SW480 (cell line): ENCODE measurements at regions not wholly inside any gene's neighbourhood (a gene's known extent, or its start where the extent isn't known, plus 50 kb on each side); places are given as distances from the start of the nearest gene placed in this dataset.
"Not testable (repeated sequence)": the region's sequence is repeated elsewhere in the genome, so short reads cannot be mapped to it uniquely, and the experiment has no call there.

Experiments
- DNase-seq: peaks from one replicate; pipeline ENCODE4 v3.0.0-alpha.2; 2016; ENCODE audit warnings: low spot score

- DNase-seq: not testable (repeated sequence)
These were observed 546.3 kb downstream of the GOLGA6L6 start for GRCh38 chr15:19995296-19995695.

GRCh38 chr15:19992428-19992827, 549.2 kb downstream of the GOLGA6L6 start:
- DNase-seq: no peak

GRCh38 chr15:19988094-19988660, 553.4 kb downstream of the GOLGA6L6 start:
- no peak for DNase-seq

GRCh38 chr15:19987389-19988048, 554.1 kb downstream of the GOLGA6L6 start:
- peak; percentile 32 for DNase-seq

- DNase-seq: no peak
These were observed 557.5 kb downstream of the GOLGA6L6 start for GRCh38 chr15:19984101-19984500.

GRCh38 chr15:19974998-19975397, 566.6 kb downstream of the GOLGA6L6 start:
- no peak for DNase-seq

GRCh38 chr15:19973718-19974117, 567.9 kb downstream of the GOLGA6L6 start:
- DNase-seq: no peak

GRCh38 chr15:19972582-19972981, 569.0 kb downstream of the GOLGA6L6 start:
- DNase-seq: not testable (repeated sequence)

GRCh38 chr15:19965574-19965973, 576.0 kb downstream of the GOLGA6L6 start:
- DNase-seq: not testable (repeated sequence)

- not testable (repeated sequence) for DNase-seq
These were observed 577.1 kb downstream of the GOLGA6L6 start for GRCh38 chr15:19964480-19964879.

GRCh38 chr15:19956124-19956796, 585.3 kb downstream of the GOLGA6L6 start:
- no peak for DNase-seq

GRCh38 chr15:19944261-19944888, 597.2 kb downstream of the GOLGA6L6 start:
- DNase-seq: no peak

GRCh38 chr15:19943515-19943914, 598.1 kb downstream of the GOLGA6L6 start:
- DNase-seq: no peak

- DNase-seq: not testable (repeated sequence)
These were observed 638.3 kb downstream of the GOLGA6L6 start for GRCh38 chr15:19903281-19903680.

- DNase-seq: not testable (repeated sequence)
These were observed 639.2 kb downstream of the GOLGA6L6 start for GRCh38 chr15:19902388-19902787.

GRCh38 chr15:19901414-19901813, 640.2 kb downstream of the GOLGA6L6 start:
- DNase-seq: not testable (repeated sequence)

GRCh38 chr15:19899021-19899824, 642.4 kb downstream of the GOLGA6L6 start:
- DNase-seq: no peak

- DNase-seq: peak; percentile 2
These were observed 652.8 kb downstream of the GOLGA6L6 start for GRCh38 chr15:19888811-19889210.

GRCh38 chr15:19844061-19844460, 697.5 kb downstream of the GOLGA6L6 start:
- not testable (repeated sequence) for DNase-seq
